ENCODE measurements at regions not wholly inside any gene's neighbourhood (a gene's known extent, or its start where the extent isn't known, plus 50 kb on each side); places are given as distances from the start of the nearest gene placed in this dataset.

GRCh38 chr10:44702531-44702930 is 208.6 kb upstream of the TMEM72 start:
- intact Hi-C loops (cut with micrococcal nuclease) = no loop called here
- ChIA-PET POLR2A (no interaction called here), CTCF (interaction anchor here (0.5 kb wide), 1 partner anchor 971 kb away, joined by 5 read pairs; no protein-coding TSS in a partner anchor)
- H3K4me3 Mint-ChIP-seq (ENCODE audit: unreplicated experiment) = no peak overlapping the region
- peaks cover 29% of the 10 kb centered on the region for H3K4me1 Mint-ChIP-seq (ENCODE audit: insufficient read depth, unreplicated experiment)
- no peak for DNase-seq (ENCODE audit: unreplicated experiment)
- BruUV-seq (replicated peaks) = no TSS peak
- peak overlapping the region; percentile 62 for H3K27ac Mint-ChIP-seq (ENCODE audit: low read depth, unreplicated experiment)
- H3K9me3 Mint-ChIP-seq (ENCODE audit: unreplicated experiment) = peaks cover 8% of the 10 kb centered on the region
- TF ChIP-seq CTCF (IDR thresholded peaks at IDR 0.05; ENCODE audit: unreplicated experiment) = no peak
- peaks cover 10% of the 10 kb centered on the region for H3K36me3 Mint-ChIP-seq (ENCODE audit: insufficient read depth, unreplicated experiment)
- no peaks in the 10 kb centered on the region for H3K27me3 Mint-ChIP-seq (ENCODE audit: insufficient read depth, unreplicated experiment)

- Mint-ChIP-seq H3K27me3 (ENCODE audit: insufficient read depth, unreplicated experiment) (no peaks in the 10 kb centered on the region), H3K27ac (ENCODE audit: low read depth, unreplicated experiment) (peak overlapping the region; percentile 62), H3K4me1 (ENCODE audit: insufficient read depth, unreplicated experiment) (peaks cover 29% of the 10 kb centered on the region), H3K36me3 (ENCODE audit: insufficient read depth, unreplicated experiment) (peaks cover 10% of the 10 kb centered on the region), H3K9me3 (ENCODE audit: unreplicated experiment) (peaks cover 8% of the 10 kb centered on the region), H3K4me3 (ENCODE audit: unreplicated experiment) (no peak overlapping the region)
- ChIA-PET POLR2A (interaction anchor here (0.7 kb wide), 1 partner anchor 19 kb away, joined by 3 read pairs; no protein-coding TSS in a partner anchor), CTCF (interaction anchor here (0.5 kb wide), 1 partner anchor 972 kb away, joined by 5 read pairs; no protein-coding TSS in a partner anchor)
- BruUV-seq (replicated peaks) = no TSS peak
- intact Hi-C loops (cut with micrococcal nuclease) = no loop called here
- DNase-seq (ENCODE audit: unreplicated experiment) = peak; percentile 34
- TF ChIP-seq CTCF (IDR thresholded peaks at IDR 0.05; ENCODE audit: unreplicated experiment) = no peak
Observed at GRCh38 chr10:44703241-44704155, 207.6 kb upstream of the TMEM72 start.

GRCh38 chr10:44704616-44705015 is 206.5 kb upstream of the TMEM72 start:
- CTCF ChIA-PET = no interaction called here
- DNase-seq (ENCODE audit: unreplicated experiment) = no peak
- H3K27me3 Mint-ChIP-seq (ENCODE audit: insufficient read depth, unreplicated experiment) = no peaks in the 10 kb centered on the region
- H3K9me3 Mint-ChIP-seq (ENCODE audit: unreplicated experiment) = peaks cover 8% of the 10 kb centered on the region
- intact Hi-C loops (cut with micrococcal nuclease) = no loop called here
- peaks cover 29% of the 10 kb centered on the region for H3K4me1 Mint-ChIP-seq (ENCODE audit: insufficient read depth, unreplicated experiment)
- no peak overlapping the region for H3K27ac Mint-ChIP-seq (ENCODE audit: low read depth, unreplicated experiment)
- POLR2A ChIA-PET = no interaction called here
- no peak overlapping the region for H3K4me3 Mint-ChIP-seq (ENCODE audit: unreplicated experiment)
- no peak for TF ChIP-seq CTCF (IDR thresholded peaks at IDR 0.05; ENCODE audit: unreplicated experiment)
- peaks cover 10% of the 10 kb centered on the region for H3K36me3 Mint-ChIP-seq (ENCODE audit: insufficient read depth, unreplicated experiment)
- no TSS peak for BruUV-seq (replicated peaks)

GRCh38 chr10:44706745-44707144 is 204.4 kb upstream of the TMEM72 start:
- Mint-ChIP-seq H3K4me1 (ENCODE audit: insufficient read depth, unreplicated experiment) (peaks cover 29% of the 10 kb centered on the region), H3K27ac (ENCODE audit: low read depth, unreplicated experiment) (peak overlapping the region; percentile 36), H3K36me3 (ENCODE audit: insufficient read depth, unreplicated experiment) (peaks cover 10% of the 10 kb centered on the region), H3K27me3 (ENCODE audit: insufficient read depth, unreplicated experiment) (no peaks in the 10 kb centered on the region), H3K9me3 (ENCODE audit: unreplicated experiment) (peaks cover 8% of the 10 kb centered on the region), H3K4me3 (ENCODE audit: unreplicated experiment) (no peak overlapping the region)
- DNase-seq (ENCODE audit: unreplicated experiment) = peak; percentile 88
- POLR2A ChIA-PET = no interaction called here
- intact Hi-C loops (cut with micrococcal nuclease) = loop anchor here (2.0 kb wide), 1 partner anchor 46 kb away; no protein-coding TSS in a partner anchor
- TF ChIP-seq CTCF (IDR thresholded peaks at IDR 0.05; ENCODE audit: unreplicated experiment) = no peak
- BruUV-seq (replicated peaks) = no TSS peak
- CTCF ChIA-PET = no interaction called here

Data from MCF 10A (cell line).